ENCODE measurements at regions not wholly inside any gene's neighbourhood (a gene's known extent, or its start where the extent isn't known, plus 50 kb on each side); places are given as distances from the start of the nearest gene placed in this dataset.
"Not testable (repeated sequence)": the region's sequence is repeated elsewhere in the genome, so short reads cannot be mapped to it uniquely, and the experiment has no call there.

GRCh38 chr1:173257805-173258204 is 50.7 kb upstream of the TNFSF4 start:
- no peaks in the 10 kb centered on the region for H3K27me3 ChIP-seq
- no peaks in the 10 kb centered on the region for H3K36me3 ChIP-seq
- H3K4me1 ChIP-seq (ENCODE audit: control insufficient read depth in 1 of 2, insufficient read depth in 1 of 2, low read depth in 1 of 2, low read length in 1 of 2), result no peaks in the 10 kb centered on the region
- H3K4me3 ChIP-seq (ENCODE audit: low read depth in 1 of 2, low read length in 1 of 2), result no peak overlapping the region
- no peak overlapping the region for H3K27ac ChIP-seq
- no peaks in the 10 kb centered on the region for H3K9me3 ChIP-seq
- no peak for TF ChIP-seq CTCF (IDR thresholded peaks at IDR 0.05)

- Histone ChIP-seq H3K9me3 (no peaks in the 10 kb centered on the region), H3K36me3 (no peaks in the 10 kb centered on the region), H3K4me1 (ENCODE audit: control insufficient read depth in 1 of 2, insufficient read depth in 1 of 2, low read depth in 1 of 2, low read length in 1 of 2) (no peaks in the 10 kb centered on the region), H3K4me3 (ENCODE audit: low read depth in 1 of 2, low read length in 1 of 2) (no peak overlapping the region), H3K27me3 (no peaks in the 10 kb centered on the region), H3K27ac (no peak overlapping the region)
- no peak for TF ChIP-seq CTCF (IDR thresholded peaks at IDR 0.05)
These were observed 51.5 kb upstream of the TNFSF4 start for GRCh38 chr1:173258479-173259264.

- not testable (repeated sequence) for H3K4me3 ChIP-seq (ENCODE audit: low read depth in 1 of 2, low read length in 1 of 2); H3K27ac ChIP-seq; H3K4me1 ChIP-seq (ENCODE audit: control insufficient read depth in 1 of 2, insufficient read depth in 1 of 2, low read depth in 1 of 2, low read length in 1 of 2); H3K9me3 ChIP-seq; H3K36me3 ChIP-seq; H3K27me3 ChIP-seq
These were observed 53.2 kb upstream of the TNFSF4 start for GRCh38 chr1:173260329-173260728.

GRCh38 chr1:173266841-173267240 is 59.7 kb upstream of the TNFSF4 start:
- H3K9me3 ChIP-seq, result no peaks in the 10 kb centered on the region
- no peak overlapping the region for H3K27ac ChIP-seq
- no peaks in the 10 kb centered on the region for H3K27me3 ChIP-seq
- H3K4me3 ChIP-seq (ENCODE audit: low read depth in 1 of 2, low read length in 1 of 2), result no peak overlapping the region
- H3K4me1 ChIP-seq (ENCODE audit: control insufficient read depth in 1 of 2, insufficient read depth in 1 of 2, low read depth in 1 of 2, low read length in 1 of 2), result no peaks in the 10 kb centered on the region
- no peak for TF ChIP-seq CTCF (IDR thresholded peaks at IDR 0.05)
- H3K36me3 ChIP-seq, result no peaks in the 10 kb centered on the region

GRCh38 chr1:173267453-173267945 is 60.4 kb upstream of the TNFSF4 start:
- Histone ChIP-seq H3K9me3 (no peaks in the 10 kb centered on the region), H3K27me3 (no peaks in the 10 kb centered on the region), H3K4me3 (ENCODE audit: low read depth in 1 of 2, low read length in 1 of 2) (no peak overlapping the region), H3K27ac (no peak overlapping the region), H3K4me1 (ENCODE audit: control insufficient read depth in 1 of 2, insufficient read depth in 1 of 2, low read depth in 1 of 2, low read length in 1 of 2) (no peaks in the 10 kb centered on the region), H3K36me3 (no peaks in the 10 kb centered on the region)
- no peak for TF ChIP-seq CTCF (IDR thresholded peaks at IDR 0.05)

GRCh38 chr1:173268261-173268660 is 61.1 kb upstream of the TNFSF4 start:
- no peaks in the 10 kb centered on the region for H3K4me1 ChIP-seq (ENCODE audit: control insufficient read depth in 1 of 2, insufficient read depth in 1 of 2, low read depth in 1 of 2, low read length in 1 of 2)
- no peaks in the 10 kb centered on the region for H3K9me3 ChIP-seq
- H3K4me3 ChIP-seq (ENCODE audit: low read depth in 1 of 2, low read length in 1 of 2), result no peak overlapping the region
- no peak for TF ChIP-seq CTCF (IDR thresholded peaks at IDR 0.05)
- no peaks in the 10 kb centered on the region for H3K36me3 ChIP-seq
- H3K27ac ChIP-seq, result no peak overlapping the region
- no peaks in the 10 kb centered on the region for H3K27me3 ChIP-seq
